Duodenal mucosa (tissue), 2 donors: ENCODE measurements at regions not wholly inside any gene's neighbourhood (a gene's known extent, or its start where the extent isn't known, plus 50 kb on each side); places are given as distances from the start of the nearest gene placed in this dataset.
"Not testable (repeated sequence)": the region's sequence is repeated elsewhere in the genome, so short reads cannot be mapped to it uniquely, and the experiment has no call there.

Source experiments
- H3K27ac ChIP-seq: one replicate; pipeline ENCODE4 v1.7.0; 2013; ENCODE audit warnings: low read depth, low read length
- H3K27me3 ChIP-seq, 2 donors: one replicate each; pipeline ENCODE4 v1.7.0; 2013; ENCODE audit warnings: low read length in 2 of 2, control low read depth in 1 of 2; ENCODE audit not compliant: insufficient read depth in 2 of 2, control insufficient read depth in 1 of 2
- H3K36me3 ChIP-seq, 2 donors: one replicate each; pipeline ENCODE4 v1.7.0; 2013; ENCODE audit warnings: low read length in 2 of 2, control low read depth in 1 of 2; ENCODE audit not compliant: insufficient read depth in 2 of 2, control insufficient read depth in 1 of 2
- H3K4me1 ChIP-seq, 2 donors: one replicate each; pipeline ENCODE4 v1.7.0; 2013; ENCODE audit warnings: low read length in 2 of 2, control low read depth in 1 of 2; ENCODE audit not compliant: insufficient read depth in 2 of 2, control insufficient read depth in 1 of 2
- H3K4me3 ChIP-seq, 2 donors: one replicate each; pipeline ENCODE4 v1.7.0; 2013; ENCODE audit warnings: low read length in 2 of 2, low read depth in 1 of 2
- H3K9ac ChIP-seq, 2 donors: one replicate each; pipeline ENCODE4 v1.7.0; 2013; ENCODE audit warnings: low read length in 2 of 2, low read depth in 1 of 2
- H3K9me3 ChIP-seq, 2 donors: one replicate each; pipeline ENCODE4 v1.7.0; 2013; ENCODE audit warnings: low read length in 2 of 2, control low read depth in 1 of 2; ENCODE audit not compliant: control insufficient read depth in 1 of 2

DNA sequence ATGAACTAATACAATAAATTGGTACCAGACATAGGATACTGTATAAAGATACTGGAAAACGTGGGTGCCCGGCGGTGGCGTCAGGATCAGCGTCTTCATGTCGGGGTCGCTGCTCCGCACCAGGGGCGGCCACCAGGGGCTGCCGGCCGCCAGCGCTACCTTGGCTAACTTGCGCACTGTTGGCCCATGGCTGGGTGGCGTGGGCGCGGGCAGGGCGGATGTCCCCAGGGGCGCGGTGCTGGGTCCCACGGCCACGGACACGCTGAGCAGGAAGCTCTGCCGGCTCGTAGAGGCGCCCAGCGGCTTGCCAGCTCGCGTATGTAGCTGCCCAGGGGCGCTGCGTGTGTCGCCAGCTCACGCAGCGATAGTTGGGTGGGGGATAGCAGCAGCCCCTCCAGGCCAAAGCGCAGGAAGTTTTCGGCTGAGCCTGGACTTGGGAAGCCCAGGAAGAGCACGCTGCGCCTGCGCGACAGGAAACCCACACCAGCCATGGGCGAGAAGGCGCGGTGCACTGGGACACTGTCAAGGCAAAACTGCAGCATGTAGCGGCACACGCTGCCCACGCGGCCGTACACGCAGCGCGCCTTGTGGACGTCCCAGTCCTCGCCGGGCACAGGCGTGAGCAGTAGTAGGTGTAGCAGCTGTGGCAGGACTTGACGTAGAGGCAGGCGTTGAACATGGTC is 299.9 kb downstream of the CCDC74A start:
- no peaks in the 10 kb centered on the region for H3K27me3 ChIP-seq
- H3K9ac ChIP-seq: no peak overlapping the region
- H3K4me3 ChIP-seq: no peak overlapping the region
- no peak overlapping the region for H3K27ac ChIP-seq
- no peaks in the 10 kb centered on the region for H3K9me3 ChIP-seq
- no peaks in the 10 kb centered on the region for H3K4me1 ChIP-seq
- no peaks in the 10 kb centered on the region for H3K36me3 ChIP-seq

DNA sequence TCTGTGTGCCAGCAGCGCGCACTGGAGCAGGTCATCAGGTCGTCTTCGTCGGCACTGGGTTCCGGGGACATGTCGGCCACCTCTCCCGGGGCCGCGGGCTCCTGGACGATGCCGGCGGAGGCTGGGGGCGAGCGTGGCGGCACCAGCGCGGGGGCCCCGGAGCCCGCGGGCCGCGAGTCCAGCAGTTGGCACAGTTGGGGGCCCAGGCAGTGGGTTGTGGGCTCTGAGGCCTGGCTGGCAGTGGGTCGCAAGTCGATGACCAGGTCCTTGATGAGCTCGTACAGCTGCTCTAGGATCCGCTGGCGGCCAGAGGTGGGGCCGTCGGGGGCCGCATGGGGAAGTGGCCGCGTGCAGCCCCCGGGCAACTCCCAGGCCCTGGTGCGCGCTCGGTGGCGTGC is 300.5 kb downstream of the CCDC74A start:
- no peak overlapping the region for H3K27ac ChIP-seq
- no peak overlapping the region for H3K4me3 ChIP-seq
- no peak overlapping the region for H3K9ac ChIP-seq
- no peaks in the 10 kb centered on the region for H3K27me3 ChIP-seq
- no peaks in the 10 kb centered on the region for H3K9me3 ChIP-seq
- no peaks in the 10 kb centered on the region for H3K4me1 ChIP-seq
- no peaks in the 10 kb centered on the region for H3K36me3 ChIP-seq

DNA sequence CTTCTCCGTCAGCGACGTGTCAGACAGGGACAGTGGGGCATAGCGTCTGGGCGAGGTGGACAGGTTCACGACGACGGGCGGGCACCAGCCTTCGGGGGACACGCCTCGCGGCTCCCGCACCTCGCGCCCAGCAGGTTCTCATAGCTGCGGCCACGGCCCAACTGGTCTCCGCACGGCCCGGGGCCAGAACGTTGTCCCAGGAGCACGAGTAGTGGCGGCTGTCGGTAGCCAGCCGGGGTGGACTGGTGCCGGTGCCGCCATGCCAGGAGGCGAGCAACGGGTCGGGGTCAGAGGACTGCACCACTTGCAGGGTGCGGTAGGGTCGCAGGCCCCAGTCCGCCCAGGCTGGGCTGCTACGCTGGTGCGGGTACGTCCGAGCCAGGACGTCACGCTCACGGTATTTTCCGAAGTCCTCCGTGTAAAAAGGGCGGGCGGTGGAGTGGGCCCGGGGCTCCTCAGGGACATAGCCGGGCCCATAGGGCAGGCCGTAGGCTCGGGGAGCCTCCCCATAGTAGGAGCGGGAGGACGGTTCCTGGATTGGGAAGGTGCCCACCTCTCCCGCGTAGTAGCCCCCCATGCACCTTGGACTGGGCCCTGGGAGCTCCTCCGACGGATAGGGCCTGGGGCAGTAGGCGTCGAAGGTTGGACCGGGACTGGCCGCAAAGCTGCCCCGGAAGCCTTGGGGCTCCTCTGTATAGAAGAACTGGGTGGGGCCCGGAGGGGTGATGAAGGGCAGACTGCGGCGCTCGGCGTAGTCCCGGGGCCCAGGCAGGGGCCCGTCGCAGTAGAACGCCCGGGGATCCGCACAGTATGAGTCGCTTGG is 301.2 kb downstream of the CCDC74A start:
- H3K4me1 ChIP-seq, H3K27ac ChIP-seq, H3K9me3 ChIP-seq, H3K36me3 ChIP-seq, H3K4me3 ChIP-seq, H3K27me3 ChIP-seq, H3K9ac ChIP-seq: not testable (repeated sequence)

DNA sequence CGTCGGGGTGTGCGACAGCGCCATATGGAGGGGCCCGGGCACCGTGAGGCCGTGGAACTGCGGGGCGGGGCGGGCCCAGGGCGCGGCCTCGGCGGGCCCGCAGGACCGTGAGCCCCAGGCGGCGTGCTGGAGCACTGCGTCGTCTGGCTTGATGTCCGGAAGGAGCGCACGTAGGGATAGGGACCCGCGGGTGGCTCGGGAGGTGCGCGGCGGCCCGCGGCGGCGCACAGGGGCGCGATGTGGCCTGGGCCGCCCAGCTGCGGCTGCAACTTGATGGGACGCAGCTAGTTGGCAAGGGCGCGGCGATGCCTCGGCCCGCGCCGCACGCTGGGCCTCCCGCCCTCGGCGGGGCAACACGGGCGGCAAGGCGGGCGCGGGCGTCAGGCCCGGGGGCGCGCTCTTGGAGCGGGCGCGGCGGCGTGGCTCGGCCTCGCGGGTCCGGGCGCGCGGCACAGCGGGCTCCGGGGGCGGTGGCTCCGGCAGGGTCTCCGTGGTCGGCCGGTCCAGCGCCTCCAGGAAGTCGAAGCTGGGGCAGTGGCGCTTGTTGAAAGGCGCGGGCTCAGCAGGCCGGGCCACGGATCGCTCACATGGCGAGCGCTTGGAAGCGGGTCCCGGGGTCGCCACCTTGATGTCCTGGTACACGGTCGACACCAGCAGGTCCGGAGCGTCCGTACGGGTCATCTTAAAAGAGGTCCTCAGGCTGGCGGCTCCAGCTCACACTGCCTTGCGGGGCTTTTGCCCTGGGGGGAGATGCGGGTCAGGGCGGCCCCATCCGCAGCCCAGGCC is 302.0 kb downstream of the CCDC74A start:
- H3K4me3 ChIP-seq, H3K4me1 ChIP-seq, H3K36me3 ChIP-seq, H3K27ac ChIP-seq, H3K9ac ChIP-seq, H3K27me3 ChIP-seq, H3K9me3 ChIP-seq: not testable (repeated sequence)

DNA sequence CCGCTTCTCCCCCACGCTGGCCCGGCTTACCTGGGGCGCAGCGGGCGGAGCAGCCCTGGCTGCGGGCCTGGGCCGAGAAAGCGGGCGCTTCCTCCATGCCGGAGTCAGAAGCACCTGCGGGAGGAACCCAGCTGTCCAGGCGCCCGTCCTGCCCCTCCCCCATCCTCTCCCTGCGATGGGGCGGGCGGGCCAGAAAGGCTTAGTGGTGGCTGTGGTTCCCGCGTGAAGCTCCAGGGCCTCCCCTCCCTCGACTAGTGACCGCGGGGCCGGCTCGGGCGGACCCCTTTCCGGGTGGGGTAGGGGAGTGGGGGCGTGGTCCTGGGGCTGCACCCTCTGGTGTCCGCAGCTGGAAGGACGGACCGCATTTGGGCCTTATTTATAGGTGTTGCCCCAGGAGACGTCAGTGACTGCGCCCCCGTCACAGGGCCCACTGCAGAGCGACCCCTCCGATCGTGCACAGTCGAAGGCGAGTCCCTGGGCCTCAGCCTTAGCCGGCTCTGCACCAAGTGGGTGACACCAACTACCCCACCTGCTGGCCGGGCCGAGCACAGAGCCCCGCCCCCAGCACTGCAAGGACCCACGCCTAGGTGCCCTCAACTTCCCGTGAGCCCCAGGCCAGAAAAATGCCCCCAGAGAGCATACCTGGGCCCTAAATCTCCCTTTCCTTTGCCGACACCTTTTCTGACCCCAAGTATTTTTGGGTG is 302.7 kb downstream of the CCDC74A start:
- not testable (repeated sequence) for H3K9ac ChIP-seq, H3K36me3 ChIP-seq, H3K27ac ChIP-seq

DNA sequence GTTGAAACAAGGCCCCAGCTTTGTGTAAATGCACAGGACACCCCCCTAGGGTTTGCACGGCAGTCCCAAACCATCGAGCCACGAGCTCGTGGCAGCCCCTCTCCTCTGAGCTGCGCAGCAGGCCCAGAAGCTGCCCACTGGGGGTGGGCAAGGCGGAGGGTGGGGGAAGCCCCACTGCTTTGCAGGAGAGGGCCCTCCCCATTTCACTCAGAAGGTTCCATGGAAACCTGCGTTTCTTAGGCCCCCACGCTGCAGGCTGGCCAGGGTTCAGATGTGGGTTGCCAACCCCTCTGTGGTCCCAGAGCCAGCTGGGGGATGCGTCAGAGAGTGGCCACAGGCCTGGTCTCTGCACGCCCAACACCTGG is 303.2 kb downstream of the CCDC74A start:
- not testable (repeated sequence) for H3K4me3 ChIP-seq, H3K9ac ChIP-seq, H3K36me3 ChIP-seq, H3K9me3 ChIP-seq, H3K4me1 ChIP-seq, H3K27me3 ChIP-seq, H3K27ac ChIP-seq

More for the DNA sequence above, 302.7 kb downstream of the CCDC74A start:
- H3K4me3 ChIP-seq, H3K4me1 ChIP-seq, H3K27me3 ChIP-seq, H3K9me3 ChIP-seq: not testable (repeated sequence)

DNA sequence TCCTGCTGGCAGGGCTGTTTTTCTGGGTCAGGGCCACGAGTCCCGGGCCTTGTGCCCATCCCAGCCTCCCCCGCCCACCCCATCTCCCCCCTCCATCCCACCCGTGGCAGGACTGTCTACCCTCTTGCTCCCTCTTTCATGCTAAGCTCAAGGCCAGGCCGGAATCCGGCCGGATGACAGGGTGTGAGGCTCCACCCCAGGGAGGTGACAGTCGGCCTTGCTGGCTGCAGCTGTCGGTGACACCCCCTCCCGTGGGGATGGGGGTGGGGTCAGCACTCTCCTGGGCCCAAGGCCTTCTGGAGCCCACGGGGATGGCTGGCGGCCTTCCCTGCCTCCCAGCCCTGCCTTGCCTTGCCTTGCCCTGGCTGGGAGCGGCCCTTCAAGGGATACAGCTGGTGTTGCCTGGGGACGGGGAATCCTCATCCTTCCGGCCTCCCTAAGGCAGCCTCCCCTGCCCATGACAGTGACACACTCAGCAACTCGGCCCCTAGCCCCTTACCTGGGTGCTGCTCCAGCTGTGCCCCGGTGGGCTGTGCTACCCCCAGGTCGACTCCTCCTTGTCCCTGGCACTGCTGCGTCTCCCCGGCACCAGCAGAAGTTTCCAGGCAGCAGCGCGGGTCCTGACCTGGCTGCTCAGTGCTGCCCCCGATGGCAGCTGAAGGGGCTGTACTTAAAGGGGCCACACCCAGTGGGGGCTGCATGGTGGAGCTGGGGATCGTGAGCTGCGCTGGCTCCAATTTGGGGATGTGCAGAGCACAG is 303.9 kb downstream of the CCDC74A start:
- H3K9me3 ChIP-seq: not testable (repeated sequence)

DNA sequence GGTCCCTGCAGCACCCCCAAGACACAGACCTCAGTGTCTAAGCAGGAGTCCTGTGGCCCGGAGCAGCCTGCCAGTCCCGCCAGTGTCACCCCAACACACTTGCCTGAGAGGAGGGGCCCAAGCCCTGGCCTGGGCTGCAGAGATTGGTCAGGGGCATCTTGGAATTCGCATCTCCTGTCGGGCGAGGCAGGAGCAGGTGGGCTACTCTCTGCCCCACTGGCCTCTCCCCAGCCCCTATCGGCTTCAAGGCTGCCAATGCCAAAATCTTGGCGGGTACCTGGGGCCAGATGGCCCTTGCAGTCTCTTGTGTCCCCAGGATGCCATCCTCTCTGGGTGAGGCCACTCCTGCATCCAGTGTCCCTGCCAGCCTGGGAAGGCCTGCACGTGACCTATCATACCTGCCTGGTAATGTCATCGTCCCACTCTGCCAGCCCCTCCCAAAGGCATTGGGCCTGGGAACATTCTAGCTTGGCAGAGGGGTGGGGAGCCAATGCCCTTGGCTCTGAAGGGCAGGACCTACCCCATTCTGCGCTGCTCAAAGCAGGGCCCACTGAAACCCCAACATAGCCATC is 304.6 kb downstream of the CCDC74A start:
- H3K4me3 ChIP-seq, H3K4me1 ChIP-seq, H3K9ac ChIP-seq, H3K36me3 ChIP-seq, H3K27me3 ChIP-seq, H3K27ac ChIP-seq, H3K9me3 ChIP-seq: not testable (repeated sequence)

More for the DNA sequence above, 303.9 kb downstream of the CCDC74A start:
- not testable (repeated sequence) for H3K27me3 ChIP-seq, H3K4me1 ChIP-seq, H3K27ac ChIP-seq, H3K36me3 ChIP-seq, H3K4me3 ChIP-seq, H3K9ac ChIP-seq

DNA sequence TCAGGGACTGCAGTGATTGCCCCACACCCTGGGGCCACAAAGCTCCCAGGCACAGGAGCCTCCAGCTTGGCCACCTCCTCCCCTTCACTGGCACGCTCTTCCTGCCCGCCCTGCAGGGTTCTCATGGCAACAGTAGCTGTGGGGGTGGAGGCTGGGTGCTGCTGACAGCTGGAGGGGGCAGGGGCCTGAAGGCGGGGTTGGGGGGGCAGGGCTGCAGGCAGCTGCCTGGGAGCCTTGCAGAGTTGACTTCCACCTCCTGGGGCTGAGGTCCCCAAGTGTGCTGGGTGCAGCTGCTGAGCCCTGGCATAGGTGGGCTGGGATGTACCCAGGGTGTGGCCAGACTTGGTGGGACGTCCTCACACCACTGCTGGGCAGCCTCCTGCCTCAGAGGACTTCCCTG is 305.2 kb downstream of the CCDC74A start:
- not testable (repeated sequence) for H3K27ac ChIP-seq, H3K9ac ChIP-seq, H3K4me3 ChIP-seq, H3K27me3 ChIP-seq, H3K9me3 ChIP-seq, H3K4me1 ChIP-seq, H3K36me3 ChIP-seq
